Stimulated activated memory B cell treated with anti-CD40 and anti-IgM and Interleukin-4, amounts not matched to agents 10 μg/mL and 1 μg/mL and 100 μg/mL, for 72 hours (primary cell): ENCODE measurements at regions not wholly inside any gene's neighbourhood (a gene's known extent, or its start where the extent isn't known, plus 50 kb on each side); places are given as distances from the start of the nearest gene placed in this dataset.

ENCODE experiments used
- ATAC-seq: fragments of 150-1000 bp; cut with Tn5 transposase; 2 replicates; pipeline ENCODE4 v1.10.0; 2021
- H3K27ac Mint-ChIP-seq: one replicate; pipeline ENCODE4 v1.8.0; 2022; ENCODE audit warnings: mild to moderate bottlenecking, mixed read lengths
- H3K27me3 Mint-ChIP-seq: one replicate; pipeline ENCODE4 v1.8.0; 2022; ENCODE audit warnings: mixed read lengths
- H3K36me3 Mint-ChIP-seq: one replicate; pipeline ENCODE4 v1.8.0; 2022; ENCODE audit warnings: mixed read lengths
- H3K4me1 Mint-ChIP-seq: one replicate; pipeline ENCODE4 v1.8.0; 2022; ENCODE audit warnings: mixed read lengths
- H3K4me3 Mint-ChIP-seq: one replicate; pipeline ENCODE4 v1.8.0; 2022; ENCODE audit warnings: mild to moderate bottlenecking, moderate library complexity, mixed read lengths
- H3K9me3 Mint-ChIP-seq: one replicate; pipeline ENCODE4 v1.8.0; 2022; ENCODE audit warnings: mixed read lengths

- no peaks in the 10 kb centered on the region for H3K36me3 Mint-ChIP-seq
- no peak overlapping the region for H3K27ac Mint-ChIP-seq
- H3K4me3 Mint-ChIP-seq: no peak overlapping the region
- H3K27me3 Mint-ChIP-seq: no peaks in the 10 kb centered on the region
- H3K9me3 Mint-ChIP-seq: no peaks in the 10 kb centered on the region
- no peak for ATAC-seq
- H3K4me1 Mint-ChIP-seq: no peaks in the 10 kb centered on the region
These were observed 92.7 kb downstream of the PCSK1 start for GRCh38 chr5:96340357-96340756.

GRCh38 chr5:96339862-96340261 lies 93.2 kb downstream of the PCSK1 start:
- Mint-ChIP-seq H3K27me3 (no peaks in the 10 kb centered on the region), H3K36me3 (no peaks in the 10 kb centered on the region), H3K4me3 (no peak overlapping the region), H3K9me3 (no peaks in the 10 kb centered on the region), H3K4me1 (no peaks in the 10 kb centered on the region), H3K27ac (no peak overlapping the region)
- no peak for ATAC-seq

GRCh38 chr5:96338624-96339415 lies 94.2 kb downstream of the PCSK1 start:
- Mint-ChIP-seq H3K36me3 (no peaks in the 10 kb centered on the region), H3K9me3 (no peaks in the 10 kb centered on the region), H3K4me3 (no peak overlapping the region), H3K4me1 (no peaks in the 10 kb centered on the region), H3K27me3 (no peaks in the 10 kb centered on the region), H3K27ac (no peak overlapping the region)
- ATAC-seq: no peak

GRCh38 chr5:96338091-96338490 lies 95.0 kb downstream of the PCSK1 start:
- Mint-ChIP-seq H3K4me1 (no peaks in the 10 kb centered on the region), H3K4me3 (no peak overlapping the region), H3K27ac (no peak overlapping the region), H3K36me3 (no peaks in the 10 kb centered on the region), H3K27me3 (no peaks in the 10 kb centered on the region), H3K9me3 (no peaks in the 10 kb centered on the region)
- ATAC-seq: no peak

- no peak for ATAC-seq
- Mint-ChIP-seq H3K4me1 (no peaks in the 10 kb centered on the region), H3K4me3 (no peak overlapping the region)
These were observed 95.8 kb downstream of the PCSK1 start for GRCh38 chr5:96337048-96337781.

GRCh38 chr5:96336351-96336985 lies 96.6 kb downstream of the PCSK1 start:
- no peak overlapping the region for H3K27ac Mint-ChIP-seq
- no peaks in the 10 kb centered on the region for H3K27me3 Mint-ChIP-seq
- H3K4me3 Mint-ChIP-seq: no peak overlapping the region
- no peaks in the 10 kb centered on the region for H3K36me3 Mint-ChIP-seq
- H3K4me1 Mint-ChIP-seq: no peaks in the 10 kb centered on the region
- H3K9me3 Mint-ChIP-seq: no peaks in the 10 kb centered on the region
- ATAC-seq: peak; percentile 77

More at GRCh38 chr5:96337048-96337781, 95.8 kb downstream of the PCSK1 start:
- Mint-ChIP-seq H3K27me3 (no peaks in the 10 kb centered on the region), H3K9me3 (no peaks in the 10 kb centered on the region), H3K27ac (no peak overlapping the region), H3K36me3 (no peaks in the 10 kb centered on the region)

GRCh38 chr5:96335873-96336272 lies 97.2 kb downstream of the PCSK1 start:
- ATAC-seq: peak; percentile 17
- no peaks in the 10 kb centered on the region for H3K9me3 Mint-ChIP-seq
- peaks cover under 1% of the 10 kb centered on the region for H3K4me1 Mint-ChIP-seq
- no peak overlapping the region for H3K27ac Mint-ChIP-seq
- H3K27me3 Mint-ChIP-seq: no peaks in the 10 kb centered on the region
- no peak overlapping the region for H3K4me3 Mint-ChIP-seq
- H3K36me3 Mint-ChIP-seq: no peaks in the 10 kb centered on the region

- peaks cover 6% of the 10 kb centered on the region for H3K4me1 Mint-ChIP-seq
- ATAC-seq: peak; percentile 37
- H3K27ac Mint-ChIP-seq: no peak overlapping the region
- no peaks in the 10 kb centered on the region for H3K9me3 Mint-ChIP-seq
- peaks cover 3% of the 10 kb centered on the region for H3K27me3 Mint-ChIP-seq
- H3K4me3 Mint-ChIP-seq: no peak overlapping the region
- no peaks in the 10 kb centered on the region for H3K36me3 Mint-ChIP-seq
These were observed 99.7 kb downstream of the PCSK1 start for GRCh38 chr5:96333391-96333790.

GRCh38 chr5:96332535-96333366 lies 100.3 kb downstream of the PCSK1 start:
- Mint-ChIP-seq H3K9me3 (no peaks in the 10 kb centered on the region), H3K36me3 (no peaks in the 10 kb centered on the region), H3K27me3 (peaks cover 8% of the 10 kb centered on the region), H3K27ac (no peak overlapping the region), H3K4me1 (peaks cover 6% of the 10 kb centered on the region), H3K4me3 (no peak overlapping the region)
- no peak for ATAC-seq

- H3K27ac Mint-ChIP-seq: no peak overlapping the region
- H3K36me3 Mint-ChIP-seq: no peaks in the 10 kb centered on the region
- no peak for ATAC-seq
- no peaks in the 10 kb centered on the region for H3K9me3 Mint-ChIP-seq
- peaks cover 10% of the 10 kb centered on the region for H3K4me1 Mint-ChIP-seq
- peaks cover 8% of the 10 kb centered on the region for H3K27me3 Mint-ChIP-seq
- H3K4me3 Mint-ChIP-seq: no peak overlapping the region
These were observed 101.2 kb downstream of the PCSK1 start for GRCh38 chr5:96331681-96332361.

- ATAC-seq: no peak
- peaks cover 8% of the 10 kb centered on the region for H3K27me3 Mint-ChIP-seq
- no peak overlapping the region for H3K27ac Mint-ChIP-seq
These were observed 101.8 kb downstream of the PCSK1 start for GRCh38 chr5:96331210-96331609.

GRCh38 chr5:96330530-96331140 lies 102.4 kb downstream of the PCSK1 start:
- no peak overlapping the region for H3K27ac Mint-ChIP-seq

More at GRCh38 chr5:96331210-96331609, 101.8 kb downstream of the PCSK1 start:
- Mint-ChIP-seq H3K4me3 (no peak overlapping the region), H3K9me3 (no peaks in the 10 kb centered on the region), H3K36me3 (no peaks in the 10 kb centered on the region), H3K4me1 (peaks cover 12% of the 10 kb centered on the region)

GRCh38 chr5:96329886-96330529 lies 103.0 kb downstream of the PCSK1 start:
- no peak overlapping the region for H3K27ac Mint-ChIP-seq
- no peaks in the 10 kb centered on the region for H3K9me3 Mint-ChIP-seq
- peaks cover 12% of the 10 kb centered on the region for H3K4me1 Mint-ChIP-seq
- no peak for ATAC-seq
- no peaks in the 10 kb centered on the region for H3K36me3 Mint-ChIP-seq
- H3K4me3 Mint-ChIP-seq: no peak overlapping the region
- H3K27me3 Mint-ChIP-seq: peaks cover 8% of the 10 kb centered on the region

More at GRCh38 chr5:96330530-96331140, 102.4 kb downstream of the PCSK1 start:
- Mint-ChIP-seq H3K4me3 (no peak overlapping the region), H3K9me3 (no peaks in the 10 kb centered on the region), H3K4me1 (peaks cover 12% of the 10 kb centered on the region), H3K36me3 (no peaks in the 10 kb centered on the region), H3K27me3 (peaks cover 8% of the 10 kb centered on the region)
- ATAC-seq: no peak

GRCh38 chr5:96329289-96329688 lies 103.8 kb downstream of the PCSK1 start:
- peaks cover 8% of the 10 kb centered on the region for H3K27me3 Mint-ChIP-seq
- no peak overlapping the region for H3K4me3 Mint-ChIP-seq

More at GRCh38 chr5:96329289-96329688, 103.8 kb downstream of the PCSK1 start:
- Mint-ChIP-seq H3K27ac (no peak overlapping the region), H3K36me3 (no peaks in the 10 kb centered on the region), H3K4me1 (peaks cover 12% of the 10 kb centered on the region), H3K9me3 (no peaks in the 10 kb centered on the region)
- ATAC-seq: no peak
